PC-9 (cell line): ENCODE measurements at regions not wholly inside any gene's neighbourhood (a gene's known extent, or its start where the extent isn't known, plus 50 kb on each side); places are given as distances from the start of the nearest gene placed in this dataset.

Experiments
- BruUV-seq: library from RNA; stranded (reverse); fragments of 400-500 nt; replicated peaks from 2 replicates; lab custom pipeline; 2021; lab: Mats Ljungman, UMichigan
- CTCF ChIA-PET: fragments of 300-600 bp; sonication (Branson Sonifier 250); formaldehyde crosslinking; loops from one replicate; lab custom pipeline; 2022; ENCODE audit warnings: antibody characterized with exemption; lab: Charles Lee
- POLR2A ChIA-PET: fragments of 300-600 bp; sonication (Branson Sonifier 250); formaldehyde crosslinking; loops from one replicate; lab custom pipeline; 2022; ENCODE audit warnings: antibody characterized with exemption; ENCODE audit not compliant: unreplicated experiment; lab: Charles Lee
- DNase-seq, 2 experiments: peaks; one replicate each; pipeline versions ENCODE4 v3.0.0 to v3.0.0-alpha.2; 2015 to 2022; ENCODE audit warnings: mixed read lengths in 1 of 2
- H2AFZ ChIP-seq: fragments of 200-600 bp; sonication (generic); 2 replicates; pipeline ENCODE4 v1.8.1; 2017; ENCODE audit warnings: antibody characterized with exemption
- H3F3A ChIP-seq: fragments of 200-600 bp; sonication (generic); 2 replicates; pipeline ENCODE4 v1.8.1; 2017; ENCODE audit warnings: antibody characterized with exemption, mild to moderate bottlenecking, low read depth; ENCODE audit not compliant: insufficient read depth
- H3K27ac ChIP-seq: fragments of 200-600 bp; sonication (generic); 2 replicates; pipeline ENCODE4 v1.6.1; 2016; ENCODE audit warnings: mixed run types
- H3K27me3 ChIP-seq: fragments of 200-600 bp; sonication (generic); 2 replicates; pipeline ENCODE4 v1.6.1; 2016; ENCODE audit warnings: low read depth, mixed run types; ENCODE audit not compliant: insufficient read depth
- H3K36me3 ChIP-seq: fragments of 200-600 bp; sonication (generic); 2 replicates; pipeline ENCODE4 v1.6.1; 2016; ENCODE audit warnings: low read depth, mixed run types
- H3K4me1 ChIP-seq: fragments of 200-600 bp; sonication (generic); replicated peaks from 2 replicates; pipeline ENCODE4 v1.6.1; 2016; ENCODE audit warnings: mixed run types; ENCODE audit not compliant: insufficient read depth
- H3K4me2 ChIP-seq: fragments of 200-600 bp; sonication (generic); 2 replicates; pipeline ENCODE4 v1.6.1; 2017; ENCODE audit warnings: mixed run types
- H3K4me3 ChIP-seq: fragments of 200-600 bp; sonication (generic); 2 replicates; pipeline ENCODE4 v1.6.1; 2016; ENCODE audit warnings: mixed run types
- H3K79me2 ChIP-seq: fragments of 200-600 bp; sonication (generic); 2 replicates; pipeline ENCODE4 v1.6.1; 2017; ENCODE audit warnings: low read depth, mixed run types
- H3K9me2 ChIP-seq: fragments of 200-600 bp; sonication (generic); 2 replicates; pipeline ENCODE4 v1.8.1; 2017; ENCODE audit warnings: mild to moderate bottlenecking; ENCODE audit not compliant: insufficient read depth
- H3K9me3 ChIP-seq: fragments of 200-600 bp; sonication (generic); 2 replicates; pipeline ENCODE4 v1.8.1; 2016; ENCODE audit warnings: low read depth; ENCODE audit not compliant: insufficient read depth
- H4K20me1 ChIP-seq: fragments of 200-600 bp; sonication (generic); 2 replicates; pipeline ENCODE4 v1.8.1; 2017; ENCODE audit not compliant: insufficient read depth
- CTCF ChIP-seq: fragments of 200-600 bp; sonication (generic); conservative IDR thresholded peaks from 2 replicates; pipeline ENCODE4 v1.6.1; 2017; ENCODE audit warnings: mixed run types, antibody characterized with exemption, mild to moderate bottlenecking, moderate library complexity
- EZH2 ChIP-seq: fragments of 200-600 bp; sonication (generic); IDR thresholded peaks from 2 replicates; pipeline ENCODE4 v1.8.0; 2017; ENCODE audit warnings: antibody characterized with exemption, low read depth
- intact Hi-C: fragments of 100-400 bp; cut with micrococcal nuclease; formaldehyde crosslinking; loops from one replicate; pipeline ENCODE4 v1.10.0; 2022; ENCODE audit not compliant: unreplicated experiment

DNA sequence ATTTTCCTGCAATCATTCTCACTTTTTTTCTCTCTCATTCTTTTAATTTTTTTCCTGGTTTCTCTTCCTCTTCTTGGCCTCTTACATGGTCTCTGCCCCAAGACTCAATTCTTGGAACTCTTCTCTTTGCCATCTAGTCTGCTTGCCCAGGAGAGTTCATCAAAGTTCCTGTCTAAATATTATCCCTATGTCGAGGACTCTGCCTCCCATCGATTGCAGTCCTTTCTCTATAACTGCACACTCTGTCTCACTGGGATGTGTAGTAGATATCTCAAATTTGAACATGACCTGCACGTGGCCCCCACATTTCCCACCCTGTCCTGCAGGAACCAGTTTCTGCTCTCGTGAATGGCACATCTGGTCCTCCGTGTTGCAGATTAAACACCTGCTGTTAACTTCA, 204.7 kb upstream of the TMTC4 start:
- no peak overlapping the region for H3K4me3 ChIP-seq

DNA sequence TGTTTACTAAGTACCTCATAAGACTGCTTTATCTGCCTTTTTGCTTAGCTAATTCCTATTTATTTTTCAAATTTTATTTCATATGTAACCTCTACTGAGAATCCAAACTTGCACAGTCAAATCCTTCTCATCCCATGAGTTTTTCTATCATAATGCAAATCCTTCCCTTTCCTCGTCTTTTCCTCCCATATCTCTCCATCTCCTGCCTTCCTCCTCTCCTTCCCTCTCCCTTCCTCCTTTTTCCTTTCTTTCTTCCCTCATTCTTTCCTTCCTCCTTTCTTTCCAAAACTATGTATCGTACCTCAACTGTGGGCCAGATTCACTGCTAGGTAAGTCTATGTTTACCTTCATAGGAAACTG, 201.4 kb upstream of the TMTC4 start:
- intact Hi-C loops: no loop called here
- Histone ChIP-seq H3F3A (no peaks in the 10 kb centered on the region), H3K4me1 (no peaks in the 10 kb centered on the region), H3K9me3 (no peaks in the 10 kb centered on the region), H3K4me2 (no peak overlapping the region), H2AFZ (no peak overlapping the region), H3K36me3 (no peaks in the 10 kb centered on the region), H3K27me3 (peaks cover 42% of the 10 kb centered on the region), H4K20me1 (0 out of 2 replicates have a peak, but pooled peaks cover 4% of the 10 kb centered on the region), H3K79me2 (no peaks in the 10 kb centered on the region), H3K27ac (no peak overlapping the region), H3K4me3 (no peak overlapping the region), H3K9me2 (no peaks in the 10 kb centered on the region)
- POLR2A ChIA-PET: no interaction called here
- BruUV-seq: no TSS peak
- CTCF ChIA-PET: no interaction called here
- no peak for DNase-seq
- TF ChIP-seq EZH2 (no peak), CTCF (no peak)

More for the DNA sequence above, 204.7 kb upstream of the TMTC4 start:
- no peaks in the 10 kb centered on the region for H3F3A ChIP-seq
- H3K9me2 ChIP-seq: no peaks in the 10 kb centered on the region
- H3K4me2 ChIP-seq: no peak overlapping the region
- no peak for TF ChIP-seq EZH2
- TF ChIP-seq CTCF: no peak
- BruUV-seq: no TSS peak
- DNase-seq: no peak
- intact Hi-C loops: no loop called here
- H4K20me1 ChIP-seq: 0 out of 2 replicates have a peak, but pooled peaks cover 4% of the 10 kb centered on the region
- no peak overlapping the region for H2AFZ ChIP-seq
- ChIA-PET POLR2A (no interaction called here), CTCF (no interaction called here)
- no peaks in the 10 kb centered on the region for H3K9me3 ChIP-seq
- H3K36me3 ChIP-seq: no peaks in the 10 kb centered on the region
- H3K79me2 ChIP-seq: no peaks in the 10 kb centered on the region
- peaks cover 44% of the 10 kb centered on the region for H3K27me3 ChIP-seq
- H3K4me1 ChIP-seq: no peaks in the 10 kb centered on the region
- no peak overlapping the region for H3K27ac ChIP-seq

- H3K27ac ChIP-seq: no peak overlapping the region
- no peaks in the 10 kb centered on the region for H3K9me2 ChIP-seq
- no peak overlapping the region for H2AFZ ChIP-seq
- H3F3A ChIP-seq: no peaks in the 10 kb centered on the region
- H3K4me1 ChIP-seq: no peaks in the 10 kb centered on the region
- H3K4me2 ChIP-seq: no peak overlapping the region
- intact Hi-C loops: no loop called here
- ChIA-PET CTCF (no interaction called here), POLR2A (no interaction called here)
- 0 out of 2 replicates have a peak, but pooled peaks cover 4% of the 10 kb centered on the region for H4K20me1 ChIP-seq
- H3K36me3 ChIP-seq: no peaks in the 10 kb centered on the region
- peaks cover 42% of the 10 kb centered on the region for H3K27me3 ChIP-seq
- no TSS peak for BruUV-seq
- H3K79me2 ChIP-seq: no peaks in the 10 kb centered on the region
- H3K4me3 ChIP-seq: no peak overlapping the region
- DNase-seq: no peak
- H3K9me3 ChIP-seq: no peaks in the 10 kb centered on the region
- TF ChIP-seq EZH2: no peak
- no peak for TF ChIP-seq CTCF
Measured at GRCh38 chr13:100875392-100876043, 200.9 kb upstream of the TMTC4 start.
